HEK293 (cell line): ENCODE measurements at regions not wholly inside any gene's neighbourhood (a gene's known extent, or its start where the extent isn't known, plus 50 kb on each side); places are given as distances from the start of the nearest gene placed in this dataset.

Source experiments
- AEBP2 ChIP-seq: fragments of 450-650 bp; formaldehyde crosslinking; IDR thresholded peaks from 2 replicates; pipeline ENCODE4 v1.5.1; 2016; ENCODE audit warnings: missing biosample characterization, missing genetic modification characterization, borderline replicate concordance
- ZBTB1 ChIP-seq: fragments of 450-650 bp; formaldehyde crosslinking; IDR thresholded peaks from 2 replicates; pipeline ENCODE4 v1.5.1; 2016; ENCODE audit warnings: missing biosample characterization, missing genetic modification characterization
- ZNF121 ChIP-seq: fragments of 450-650 bp; formaldehyde crosslinking; IDR thresholded peaks from 2 replicates; pipeline ENCODE4 v1.5.1; 2016; ENCODE audit warnings: missing biosample characterization, missing genetic modification characterization
- ZNF133 ChIP-seq: fragments of 450-650 bp; formaldehyde crosslinking; IDR thresholded peaks from 2 replicates; pipeline ENCODE4 v1.5.1; 2016; ENCODE audit warnings: missing biosample characterization, missing genetic modification characterization
- ZNF274 ChIP-seq, 2 experiments: fragments of 200-500 bp in 1 of 2; fragments of 450-650 bp in 1 of 2; sonication (Bioruptor generic) in 1 of 2; formaldehyde crosslinking in 1 of 2; IDR thresholded peaks; 2 replicates each; pipeline versions ENCODE4 v1.5.1 to v1.6.1; 2014 to 2016; ENCODE audit warnings: borderline replicate concordance in 1 of 2, inconsistent platforms in 1 of 2, low read length in 1 of 2, missing biosample characterization in 1 of 2, missing genetic modification characterization in 1 of 2
- ZNF280D ChIP-seq: fragments of 450-650 bp; formaldehyde crosslinking; IDR thresholded peaks from 2 replicates; pipeline ENCODE4 v1.5.1; 2016; ENCODE audit warnings: missing biosample characterization, missing genetic modification characterization
- TF ChIP-seq, protein P1 (sequence below): fragments of 450-650 bp; formaldehyde crosslinking; IDR thresholded peaks from 2 replicates; pipeline ENCODE4 v1.5.1; 2016; ENCODE audit warnings: missing biosample characterization, missing genetic modification characterization
- TF ChIP-seq, protein P2 (sequence below): fragments of 450-650 bp; formaldehyde crosslinking; IDR thresholded peaks from 2 replicates; pipeline ENCODE4 v1.5.1; 2016; ENCODE audit warnings: missing biosample characterization, missing genetic modification characterization

DNA sequence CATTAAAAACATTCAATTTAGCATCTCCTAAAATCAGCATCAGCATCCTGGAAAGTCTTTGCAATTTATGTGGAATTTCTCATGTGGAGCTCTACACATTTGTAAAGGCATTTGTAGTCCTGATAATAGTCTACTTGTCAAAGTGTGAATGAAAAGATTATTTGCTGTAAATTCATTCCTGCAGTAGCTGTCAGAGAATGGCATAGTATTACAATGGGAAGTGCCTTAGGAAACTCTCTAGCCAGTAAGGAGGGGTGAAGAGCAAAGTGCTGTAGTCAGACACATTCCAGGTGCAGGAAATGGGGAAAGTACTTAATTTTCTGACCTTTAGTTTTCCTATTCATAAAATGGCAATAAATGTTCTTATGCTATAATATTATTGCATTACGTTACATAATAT is 627.9 kb downstream of the KCTD16 start:
- TF ChIP-seq ZNF280D (no peak), ZNF274 (IDR thresholded peaks at IDR 0.05; ENCODE audit: low read length) (no peak), ZNF274 (tag by site-specific recombination; IDR thresholded peaks at IDR 0.05; ENCODE audit: borderline replicate concordance) (no peak), AEBP2 (tag by site-specific recombination) (no peak), ZNF121 (tag by site-specific recombination) (no peak), ZNF133 (no peak), ZBTB1 (tag by site-specific recombination) (no peak)
- TF ChIP-seq, protein P1, sequence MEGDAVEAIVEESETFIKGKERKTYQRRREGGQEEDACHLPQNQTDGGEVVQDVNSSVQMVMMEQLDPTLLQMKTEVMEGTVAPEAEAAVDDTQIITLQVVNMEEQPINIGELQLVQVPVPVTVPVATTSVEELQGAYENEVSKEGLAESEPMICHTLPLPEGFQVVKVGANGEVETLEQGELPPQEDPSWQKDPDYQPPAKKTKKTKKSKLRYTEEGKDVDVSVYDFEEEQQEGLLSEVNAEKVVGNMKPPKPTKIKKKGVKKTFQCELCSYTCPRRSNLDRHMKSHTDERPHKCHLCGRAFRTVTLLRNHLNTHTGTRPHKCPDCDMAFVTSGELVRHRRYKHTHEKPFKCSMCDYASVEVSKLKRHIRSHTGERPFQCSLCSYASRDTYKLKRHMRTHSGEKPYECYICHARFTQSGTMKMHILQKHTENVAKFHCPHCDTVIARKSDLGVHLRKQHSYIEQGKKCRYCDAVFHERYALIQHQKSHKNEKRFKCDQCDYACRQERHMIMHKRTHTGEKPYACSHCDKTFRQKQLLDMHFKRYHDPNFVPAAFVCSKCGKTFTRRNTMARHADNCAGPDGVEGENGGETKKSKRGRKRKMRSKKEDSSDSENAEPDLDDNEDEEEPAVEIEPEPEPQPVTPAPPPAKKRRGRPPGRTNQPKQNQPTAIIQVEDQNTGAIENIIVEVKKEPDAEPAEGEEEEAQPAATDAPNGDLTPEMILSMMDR (tag by site-specific recombination), result no peak
- TF ChIP-seq, protein P2, sequence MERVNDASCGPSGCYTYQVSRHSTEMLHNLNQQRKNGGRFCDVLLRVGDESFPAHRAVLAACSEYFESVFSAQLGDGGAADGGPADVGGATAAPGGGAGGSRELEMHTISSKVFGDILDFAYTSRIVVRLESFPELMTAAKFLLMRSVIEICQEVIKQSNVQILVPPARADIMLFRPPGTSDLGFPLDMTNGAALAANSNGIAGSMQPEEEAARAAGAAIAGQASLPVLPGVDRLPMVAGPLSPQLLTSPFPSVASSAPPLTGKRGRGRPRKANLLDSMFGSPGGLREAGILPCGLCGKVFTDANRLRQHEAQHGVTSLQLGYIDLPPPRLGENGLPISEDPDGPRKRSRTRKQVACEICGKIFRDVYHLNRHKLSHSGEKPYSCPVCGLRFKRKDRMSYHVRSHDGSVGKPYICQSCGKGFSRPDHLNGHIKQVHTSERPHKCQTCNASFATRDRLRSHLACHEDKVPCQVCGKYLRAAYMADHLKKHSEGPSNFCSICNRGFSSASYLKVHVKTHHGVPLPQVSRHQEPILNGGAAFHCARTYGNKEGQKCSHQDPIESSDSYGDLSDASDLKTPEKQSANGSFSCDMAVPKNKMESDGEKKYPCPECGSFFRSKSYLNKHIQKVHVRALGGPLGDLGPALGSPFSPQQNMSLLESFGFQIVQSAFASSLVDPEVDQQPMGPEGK (tag by site-specific recombination), result no peak
